HG02798 (cell line): ENCODE measurements at regions not wholly inside any gene's neighbourhood (a gene's known extent, or its start where the extent isn't known, plus 50 kb on each side); places are given as distances from the start of the nearest gene placed in this dataset.

Source experiments
- ATAC-seq: cut with Tn5 transposase; IDR thresholded peaks from one replicate; pipeline ENCODE4 v1.9.1; 2021; ENCODE audit warnings: mild to moderate bottlenecking; ENCODE audit not compliant: unreplicated experiment, poor library complexity

GRCh38 chr5:51732304-51732703, 349.1 kb downstream of the ISL1 start:
- ATAC-seq, result no peak

- no peak for ATAC-seq
These were observed 351.4 kb downstream of the ISL1 start for GRCh38 chr5:51734677-51735076.

DNA sequence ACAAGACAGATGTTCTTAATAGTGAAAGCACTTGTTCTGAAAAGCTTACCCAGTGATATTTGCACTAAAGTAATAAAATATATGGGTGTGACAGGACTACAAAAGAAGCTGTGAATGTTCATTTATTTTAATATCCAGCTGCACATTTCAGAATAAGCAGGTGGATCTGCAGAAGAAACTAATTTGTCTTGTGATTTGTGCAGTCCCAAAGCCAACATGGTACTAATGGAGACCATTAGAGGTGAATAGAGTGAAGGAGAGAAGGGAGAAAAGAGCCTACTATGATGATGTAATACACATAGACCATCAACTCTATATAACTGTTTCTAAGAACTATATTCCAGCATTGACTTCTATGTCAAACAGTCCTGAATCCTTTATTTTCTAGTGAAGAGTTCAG, 362.8 kb downstream of the ISL1 start:
- ATAC-seq, result no peak

DNA sequence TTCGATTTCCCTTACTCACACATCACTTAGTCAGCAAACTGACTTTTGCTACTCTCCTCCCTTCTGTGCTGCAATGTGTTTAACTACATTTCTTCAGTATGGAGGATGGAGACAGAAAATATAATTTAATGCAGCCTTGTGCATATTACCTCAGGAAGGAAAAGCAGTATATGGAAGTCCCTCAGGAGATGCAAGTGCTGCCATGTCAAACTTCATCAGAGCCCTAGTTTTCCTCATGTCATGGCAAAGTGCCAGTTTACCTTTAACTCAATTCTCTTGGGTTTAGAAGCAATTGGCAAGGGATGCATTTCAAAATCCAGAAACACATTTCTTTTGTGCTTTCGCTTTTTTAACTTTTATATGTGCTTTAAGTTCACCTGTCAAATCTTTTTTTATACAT, 365.4 kb downstream of the ISL1 start:
- no peak for ATAC-seq
